ENCODE measurements at regions not wholly inside any gene's neighbourhood (a gene's known extent, or its start where the extent isn't known, plus 50 kb on each side); places are given as distances from the start of the nearest gene placed in this dataset.

- no peaks in the 10 kb centered on the region for H3K27me3 ChIP-seq
- intact Hi-C loops (cut with DNase I) = no loop called here
- ATAC-seq (no peak), DNase-seq (no peak)
- no peak overlapping the region for H3K27ac ChIP-seq
- TF ChIP-seq, protein P1, sequence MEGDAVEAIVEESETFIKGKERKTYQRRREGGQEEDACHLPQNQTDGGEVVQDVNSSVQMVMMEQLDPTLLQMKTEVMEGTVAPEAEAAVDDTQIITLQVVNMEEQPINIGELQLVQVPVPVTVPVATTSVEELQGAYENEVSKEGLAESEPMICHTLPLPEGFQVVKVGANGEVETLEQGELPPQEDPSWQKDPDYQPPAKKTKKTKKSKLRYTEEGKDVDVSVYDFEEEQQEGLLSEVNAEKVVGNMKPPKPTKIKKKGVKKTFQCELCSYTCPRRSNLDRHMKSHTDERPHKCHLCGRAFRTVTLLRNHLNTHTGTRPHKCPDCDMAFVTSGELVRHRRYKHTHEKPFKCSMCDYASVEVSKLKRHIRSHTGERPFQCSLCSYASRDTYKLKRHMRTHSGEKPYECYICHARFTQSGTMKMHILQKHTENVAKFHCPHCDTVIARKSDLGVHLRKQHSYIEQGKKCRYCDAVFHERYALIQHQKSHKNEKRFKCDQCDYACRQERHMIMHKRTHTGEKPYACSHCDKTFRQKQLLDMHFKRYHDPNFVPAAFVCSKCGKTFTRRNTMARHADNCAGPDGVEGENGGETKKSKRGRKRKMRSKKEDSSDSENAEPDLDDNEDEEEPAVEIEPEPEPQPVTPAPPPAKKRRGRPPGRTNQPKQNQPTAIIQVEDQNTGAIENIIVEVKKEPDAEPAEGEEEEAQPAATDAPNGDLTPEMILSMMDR (IDR thresholded peaks at IDR 0.05) = no peak
- TF ChIP-seq POLR2A (IDR thresholded peaks at IDR 0.05) = no peak
- H3K9me3 ChIP-seq = no peaks in the 10 kb centered on the region
- H3K4me3 ChIP-seq = no peak overlapping the region
- 59 to 63% methylated on average over 2 of the region's 2 CpGs for WGBS, 2 donors
- no peaks in the 10 kb centered on the region for H3K36me3 ChIP-seq (replicated peaks in 1 of 2; ENCODE audit: insufficient read depth in 1 of 2, low read depth in 2 of 2)
- no peaks in the 10 kb centered on the region for H3K4me1 ChIP-seq
These were observed 1055.2 kb downstream of the STIM2 start for GRCh38 chr4:27915822-27916221.

- Histone ChIP-seq H3K4me3 (no peak overlapping the region), H3K4me1 (no peaks in the 10 kb centered on the region), H3K9me3 (no peaks in the 10 kb centered on the region), H3K27me3 (no peaks in the 10 kb centered on the region), H3K27ac (no peak overlapping the region), H3K36me3 (replicated peaks in 1 of 2; ENCODE audit: insufficient read depth in 1 of 2, low read depth in 2 of 2) (no peaks in the 10 kb centered on the region)
- no peak for TF ChIP-seq POLR2A (IDR thresholded peaks at IDR 0.05)
- TF ChIP-seq, protein P1 (IDR thresholded peaks at IDR 0.05) = no peak
- DNase-seq = no peak
- 48 to 52% methylated on average over 2 of the region's 2 CpGs for WGBS, 2 donors
- no peak for ATAC-seq
- intact Hi-C loops (cut with DNase I) = no loop called here
These were observed 1056.0 kb downstream of the STIM2 start for GRCh38 chr4:27916452-27917184.

DNA sequence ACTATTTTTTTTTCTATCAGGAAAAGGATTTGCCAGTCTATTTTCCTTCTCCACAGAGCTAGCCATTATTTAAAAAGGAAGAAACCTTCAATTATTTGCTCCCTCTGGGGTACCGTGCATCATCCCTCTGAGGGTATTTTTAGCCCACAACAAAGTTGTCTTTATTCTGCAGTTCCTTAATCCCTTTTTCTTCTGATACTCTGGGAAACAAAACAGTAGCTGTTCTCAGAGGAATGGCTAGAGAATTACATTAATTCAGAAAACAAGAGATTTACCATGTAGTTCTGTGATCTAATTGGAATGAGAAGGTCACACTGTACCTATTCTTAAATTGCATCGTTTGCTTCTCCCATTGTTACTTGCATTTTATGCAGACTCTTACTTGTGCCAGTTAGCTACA lies 1056.7 kb downstream of the STIM2 start:
- ATAC-seq = no peak
- Histone ChIP-seq H3K27me3 (no peaks in the 10 kb centered on the region), H3K9me3 (no peaks in the 10 kb centered on the region), H3K4me3 (no peak overlapping the region), H3K4me1 (no peaks in the 10 kb centered on the region), H3K27ac (no peak overlapping the region), H3K36me3 (replicated peaks in 1 of 2; ENCODE audit: insufficient read depth in 1 of 2, low read depth in 2 of 2) (no peaks in the 10 kb centered on the region)
- DNase-seq = no peak
- 35% methylated on average over 2 of the region's 2 CpGs for WGBS, 2 donors
- TF ChIP-seq, protein P1 (IDR thresholded peaks at IDR 0.05) = no peak
- no peak for TF ChIP-seq POLR2A (IDR thresholded peaks at IDR 0.05)
- intact Hi-C loops (cut with DNase I) = no loop called here

DNA sequence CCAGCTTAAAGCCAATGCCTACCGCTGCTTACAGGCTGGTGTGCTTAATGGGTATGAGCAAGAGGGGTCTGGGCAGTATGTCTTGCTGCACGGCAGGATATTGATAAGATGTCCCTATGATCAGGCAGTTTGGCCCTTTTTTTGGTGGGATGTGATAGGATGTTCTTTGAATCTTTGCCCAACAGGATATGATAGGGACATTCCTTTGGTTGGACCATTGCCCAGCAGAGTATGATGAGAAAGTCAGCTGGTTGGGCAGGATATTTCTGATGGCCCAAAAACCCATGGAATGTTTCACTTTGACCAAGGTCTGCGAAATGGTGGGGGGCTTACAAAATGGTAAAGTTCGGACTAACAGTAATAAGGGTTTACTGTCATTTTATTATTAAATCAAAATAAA lies 1060.6 kb downstream of the STIM2 start:
- intact Hi-C loops (cut with DNase I) = no loop called here
- H3K4me3 ChIP-seq = no peak overlapping the region
- no peak for ATAC-seq
- no peak overlapping the region for H3K27ac ChIP-seq
- no peaks in the 10 kb centered on the region for H3K9me3 ChIP-seq
- 50 to 61% methylated on average over 4 of the region's 4 CpGs for WGBS, 2 donors
- TF ChIP-seq POLR2A (IDR thresholded peaks at IDR 0.05) = no peak
- TF ChIP-seq, protein P1 (IDR thresholded peaks at IDR 0.05) = no peak
- no peaks in the 10 kb centered on the region for H3K4me1 ChIP-seq
- no peaks in the 10 kb centered on the region for H3K36me3 ChIP-seq (replicated peaks in 1 of 2; ENCODE audit: insufficient read depth in 1 of 2, low read depth in 2 of 2)
- no peaks in the 10 kb centered on the region for H3K27me3 ChIP-seq
- DNase-seq = no peak

All from body of pancreas (tissue), 4 donors.